WTC11 (cell line): ENCODE measurements at regions not wholly inside any gene's neighbourhood (a gene's known extent, or its start where the extent isn't known, plus 50 kb on each side); places are given as distances from the start of the nearest gene placed in this dataset.

Source experiments
- ATAC-seq: fragments of 200-7000 bp; cut with Tn5 transposase; 2 replicates; pipeline ENCODE4 v1.10.0; 2021; ENCODE audit warnings: mild to moderate bottlenecking, moderate library complexity
- CTCF ChIA-PET: fragments of 300-600 bp; sonication (Branson Sonifier 250); formaldehyde crosslinking; loops from one replicate; lab custom pipeline; 2021; ENCODE audit warnings: antibody characterized with exemption; lab: Charles Lee
- POLR2A ChIA-PET: fragments of 350-600 bp; sonication (Branson Sonifier 250); formaldehyde crosslinking; loops from one replicate; lab custom pipeline; 2021; ENCODE audit warnings: antibody characterized with exemption; lab: Charles Lee
- DNase-seq: peaks from one replicate; pipeline ENCODE4 v3.0.0; 2021; ENCODE audit warnings: low spot score
- H3K27ac Mint-ChIP-seq: 2 replicates; pipeline ENCODE4 v1.8.0; 2021; ENCODE audit warnings: mixed read lengths
- H3K27me3 Mint-ChIP-seq: 2 replicates; pipeline ENCODE4 v1.8.0; 2021; ENCODE audit warnings: low read depth, mild to moderate bottlenecking, moderate library complexity, mixed read lengths
- H3K36me3 Mint-ChIP-seq: 2 replicates; pipeline ENCODE4 v1.8.0; 2021; ENCODE audit warnings: mixed read lengths
- H3K4me1 Mint-ChIP-seq: 2 replicates; pipeline ENCODE4 v1.8.0; 2022; ENCODE audit warnings: mixed read lengths
- H3K4me3 Mint-ChIP-seq: 2 replicates; pipeline ENCODE4 v1.8.0; 2021; ENCODE audit warnings: mild to moderate bottlenecking, moderate library complexity, mixed read lengths
- H3K9me3 Mint-ChIP-seq: 2 replicates; pipeline ENCODE4 v1.8.0; 2021; ENCODE audit warnings: mixed read lengths
- AR ChIP-seq: fragments of 250-450 bp; sonication (Bioruptor Pico); IDR thresholded peaks from 2 replicates; pipeline ENCODE4 v1.9.0; 2021; ENCODE audit warnings: mild to moderate bottlenecking
- ATF1 ChIP-seq: sonication (generic); formaldehyde crosslinking; IDR thresholded peaks from 2 replicates; pipeline ENCODE4 v1.8.1; 2023; ENCODE audit warnings: mild to moderate bottlenecking, moderate library complexity, missing genetic modification reagents
- ATF3 ChIP-seq: sonication (generic); formaldehyde crosslinking; conservative IDR thresholded peaks from 2 replicates; pipeline ENCODE4 v1.8.1; 2022; ENCODE audit warnings: mild to moderate bottlenecking, missing genetic modification reagents
- ATF6 ChIP-seq: sonication (generic); formaldehyde crosslinking; IDR thresholded peaks from 2 replicates; pipeline ENCODE4 v1.8.1; 2023; ENCODE audit warnings: mild to moderate bottlenecking, missing genetic modification reagents
- CREM ChIP-seq: sonication (generic); formaldehyde crosslinking; IDR thresholded peaks from 2 replicates; pipeline ENCODE4 v1.8.1; 2022; ENCODE audit warnings: mild to moderate bottlenecking, missing genetic modification reagents, moderate library complexity
- E2F4 ChIP-seq: sonication (generic); formaldehyde crosslinking; IDR thresholded peaks from 2 replicates; pipeline ENCODE4 v1.8.1; 2022; ENCODE audit warnings: low read depth, mild to moderate bottlenecking, moderate library complexity, missing genetic modification reagents, borderline replicate concordance
- ESRRA ChIP-seq: sonication (generic); formaldehyde crosslinking; IDR thresholded peaks from 2 replicates; pipeline ENCODE4 v1.8.1; 2022; ENCODE audit warnings: mild to moderate bottlenecking, missing genetic modification reagents, borderline replicate concordance
- GRHL2 ChIP-seq: fragments of 250-450 bp; sonication (Bioruptor Pico); IDR thresholded peaks from 2 replicates; pipeline ENCODE4 v1.8.0; 2022; ENCODE audit warnings: mild to moderate bottlenecking, moderate library complexity; ENCODE audit not compliant: insufficient replicate concordance, severe bottlenecking
- IRF2 ChIP-seq: sonication (generic); formaldehyde crosslinking; IDR thresholded peaks from 2 replicates; pipeline ENCODE4 v1.8.0; 2022; ENCODE audit warnings: low read depth, missing genetic modification reagents, borderline replicate concordance
- JAZF1 ChIP-seq: fragments of 250-450 bp; sonication (Bioruptor Pico); IDR thresholded peaks from 2 replicates; pipeline ENCODE4 v1.9.0; 2021; ENCODE audit warnings: moderate library complexity, mild to moderate bottlenecking, inconsistent platforms
- JUN ChIP-seq: sonication (generic); formaldehyde crosslinking; IDR thresholded peaks from 2 replicates; pipeline ENCODE4 v1.8.0; 2023; ENCODE audit warnings: mild to moderate bottlenecking, missing genetic modification reagents
- MLX ChIP-seq: sonication (generic); formaldehyde crosslinking; IDR thresholded peaks from 2 replicates; pipeline ENCODE4 v1.8.1; 2023; ENCODE audit warnings: mild to moderate bottlenecking, missing genetic modification reagents, moderate library complexity
- MXD4 ChIP-seq: fragments of 250-450 bp; sonication (Bioruptor Pico); IDR thresholded peaks from 2 replicates; pipeline ENCODE4 v1.8.0; 2021; ENCODE audit warnings: mild to moderate bottlenecking, moderate library complexity, borderline replicate concordance
- NFATC4 ChIP-seq: fragments of 250-450 bp; sonication (Bioruptor Pico); IDR thresholded peaks from 2 replicates; pipeline ENCODE4 v1.9.0; 2021; ENCODE audit warnings: mild to moderate bottlenecking
- NR2C2 ChIP-seq: sonication (generic); formaldehyde crosslinking; IDR thresholded peaks from 2 replicates; pipeline ENCODE4 v1.8.0; 2022; ENCODE audit warnings: mild to moderate bottlenecking, missing genetic modification reagents
- RELA ChIP-seq: sonication (generic); formaldehyde crosslinking; IDR thresholded peaks from 2 replicates; pipeline ENCODE4 v1.8.1; 2022; ENCODE audit warnings: missing genetic modification reagents, mild to moderate bottlenecking, borderline replicate concordance
- SMAD3 ChIP-seq: sonication (generic); formaldehyde crosslinking; IDR thresholded peaks from 2 replicates; pipeline ENCODE4 v1.8.0; 2022; ENCODE audit warnings: missing genetic modification reagents, mild to moderate bottlenecking, borderline replicate concordance
- SOX15 ChIP-seq: fragments of 250-450 bp; sonication (Bioruptor Pico); IDR thresholded peaks from 2 replicates; pipeline ENCODE4 v1.9.0; 2021; ENCODE audit warnings: mild to moderate bottlenecking
- TEAD1 ChIP-seq: sonication (generic); formaldehyde crosslinking; IDR thresholded peaks from 2 replicates; pipeline ENCODE4 v1.8.0; 2022; ENCODE audit warnings: mild to moderate bottlenecking, missing genetic modification reagents
- TP53 ChIP-seq: sonication (generic); formaldehyde crosslinking; IDR thresholded peaks from 2 replicates; pipeline ENCODE4 v1.8.1; 2023; ENCODE audit warnings: mild to moderate bottlenecking, missing genetic modification reagents
- USF2 ChIP-seq: sonication (generic); formaldehyde crosslinking; IDR thresholded peaks from 2 replicates; pipeline ENCODE4 v1.8.1; 2023; ENCODE audit warnings: mild to moderate bottlenecking, missing genetic modification reagents, moderate library complexity
- ZBTB21 ChIP-seq: sonication (generic); formaldehyde crosslinking; IDR thresholded peaks from 2 replicates; pipeline ENCODE4 v1.8.1; 2023; ENCODE audit warnings: mild to moderate bottlenecking, missing genetic modification reagents, borderline replicate concordance
- ZMAT4 ChIP-seq: fragments of 250-450 bp; sonication (Bioruptor Pico); IDR thresholded peaks from 2 replicates; pipeline ENCODE4 v1.9.0; 2021; ENCODE audit warnings: mild to moderate bottlenecking
- ZNF121 ChIP-seq: sonication (generic); formaldehyde crosslinking; IDR thresholded peaks from 2 replicates; pipeline ENCODE4 v1.8.0; 2023; ENCODE audit warnings: missing genetic modification reagents
- ZNF425 ChIP-seq: fragments of 250-450 bp; sonication (Bioruptor Pico); conservative IDR thresholded peaks from 2 replicates; pipeline ENCODE4 v1.9.0; 2021; ENCODE audit warnings: mild to moderate bottlenecking

- DNase-seq, result no peak
- no peak overlapping the region for H3K27ac Mint-ChIP-seq
- no peaks in the 10 kb centered on the region for H3K27me3 Mint-ChIP-seq
- CTCF ChIA-PET, result no interaction called here
- POLR2A ChIA-PET, result no interaction called here
- peaks cover 17% of the 10 kb centered on the region for H3K4me1 Mint-ChIP-seq
- H3K9me3 Mint-ChIP-seq, result peaks cover 69% of the 10 kb centered on the region
- ATAC-seq, result no peak
- peaks cover 49% of the 10 kb centered on the region for H3K36me3 Mint-ChIP-seq
- no peak overlapping the region for H3K4me3 Mint-ChIP-seq
- TF ChIP-seq ATF3, result no peak
- TF ChIP-seq ESRRA (CRISPR knock-in tag), result no peak
- no peak for TF ChIP-seq AR (CRISPR knock-in tag)
- TF ChIP-seq SOX15 (CRISPR knock-in tag), result no peak
- no peak for TF ChIP-seq ZMAT4 (CRISPR knock-in tag)
- TF ChIP-seq TEAD1 (CRISPR knock-in tag), result no peak
- TF ChIP-seq ZNF121 (CRISPR knock-in tag), result no peak
- no peak for TF ChIP-seq MXD4 (CRISPR knock-in tag)
- TF ChIP-seq MLX (CRISPR knock-in tag), result no peak
- no peak for TF ChIP-seq NR2C2 (CRISPR knock-in tag)
- TF ChIP-seq JUN, result no peak
- TF ChIP-seq RELA (CRISPR knock-in tag), result no peak
- no peak for TF ChIP-seq ZNF425 (CRISPR knock-in tag)
- no peak for TF ChIP-seq E2F4 (CRISPR knock-in tag)
- no peak for TF ChIP-seq ZBTB21 (CRISPR knock-in tag)
- TF ChIP-seq TP53 (CRISPR knock-in tag), result no peak
- no peak for TF ChIP-seq GRHL2 (CRISPR knock-in tag)
Observed at GRCh38 chr3:106529738-106530137, 660.9 kb upstream of the CBLB start.

- Mint-ChIP-seq H3K9me3 (peaks cover 75% of the 10 kb centered on the region), H3K27me3 (no peaks in the 10 kb centered on the region), H3K36me3 (peaks cover 54% of the 10 kb centered on the region), H3K4me1 (peaks cover 17% of the 10 kb centered on the region), H3K27ac (no peak overlapping the region), H3K4me3 (no peak overlapping the region)
- ChIA-PET POLR2A (no interaction called here), CTCF (no interaction called here)
- ATAC-seq, result no peak
- DNase-seq, result no peak
- TF ChIP-seq IRF2 (CRISPR knock-in tag), result no peak
- TF ChIP-seq USF2 (CRISPR knock-in tag), result no peak
- TF ChIP-seq ATF6 (CRISPR knock-in tag), result no peak
- no peak for TF ChIP-seq CREM (CRISPR knock-in tag)
- no peak for TF ChIP-seq ATF3
- no peak for TF ChIP-seq GRHL2 (CRISPR knock-in tag)
- TF ChIP-seq NFATC4 (CRISPR knock-in tag), result no peak
- TF ChIP-seq ATF1 (CRISPR knock-in tag), result no peak
- no peak for TF ChIP-seq JAZF1 (CRISPR knock-in tag)
- TF ChIP-seq SMAD3 (CRISPR knock-in tag), result no peak
- no peak for TF ChIP-seq TP53 (CRISPR knock-in tag)
Observed at GRCh38 chr3:106530367-106530766, 661.6 kb upstream of the CBLB start.
